ENCODE measurements at regions not wholly inside any gene's neighbourhood (a gene's known extent, or its start where the extent isn't known, plus 50 kb on each side); places are given as distances from the start of the nearest gene placed in this dataset.

DNA sequence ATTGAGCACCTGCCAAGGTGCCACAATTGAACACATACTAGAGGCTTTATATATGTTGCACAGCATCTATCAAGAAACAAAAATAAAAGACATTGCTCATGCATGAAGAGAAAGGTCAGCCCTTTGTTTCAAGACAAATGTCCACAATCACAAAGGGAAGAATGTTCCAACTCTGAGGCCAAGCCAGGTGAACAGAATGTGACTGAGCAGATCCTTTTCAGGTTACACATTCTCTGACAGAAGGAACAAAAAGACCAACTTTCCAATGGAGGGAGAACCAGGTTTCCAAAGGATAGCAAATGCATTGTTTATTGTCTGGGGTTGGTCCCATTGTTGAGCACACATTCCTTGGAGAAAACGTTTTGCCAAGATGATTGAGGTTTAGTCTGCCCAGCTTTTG is 50.2 kb upstream of the FAM174B start:
- H3K36me3 ChIP-seq (ENCODE audit: control insufficient read depth in 2 of 2, insufficient read depth in 2 of 2, low read length in 2 of 2): no peaks in the 10 kb centered on the region
- H3K27me3 ChIP-seq (ENCODE audit: control insufficient read depth in 2 of 2, insufficient read depth in 2 of 2, low read length in 2 of 2): no peaks in the 10 kb centered on the region
- no peaks in the 10 kb centered on the region for H3K4me1 ChIP-seq (ENCODE audit: control insufficient read depth in 2 of 2, insufficient read depth in 2 of 2, low read length in 2 of 2)
- no peaks in the 10 kb centered on the region for H3K9me3 ChIP-seq (ENCODE audit: control insufficient read depth in 2 of 2, low read length in 2 of 2)
- no peak overlapping the region for H3K4me3 ChIP-seq (ENCODE audit: low read length in 2 of 2)
- no peak overlapping the region for H3K27ac ChIP-seq (ENCODE audit: low read depth in 2 of 2, low read length in 2 of 2)
- no peak overlapping the region for H3K9ac ChIP-seq (ENCODE audit: low read depth in 1 of 2, low read length in 2 of 2)

DNA sequence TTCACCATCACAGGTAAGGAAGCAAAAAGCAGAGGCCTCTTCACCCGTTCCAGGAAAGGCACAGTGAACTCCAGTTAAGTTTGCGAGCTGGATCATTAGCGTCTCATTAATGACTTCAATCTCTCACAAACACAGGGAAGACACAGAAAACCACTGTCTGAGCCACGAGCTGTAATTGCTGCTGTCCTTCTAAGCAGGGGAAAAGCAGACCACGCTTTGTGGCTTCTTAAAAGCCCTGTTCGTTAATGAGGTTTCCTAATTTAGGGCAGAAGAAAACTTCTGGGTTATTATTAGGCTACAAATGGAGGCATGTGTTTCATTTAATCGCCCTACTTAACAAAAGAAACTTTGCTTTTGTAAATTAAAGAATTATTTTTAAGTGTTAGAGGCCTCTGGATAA is 50.6 kb upstream of the FAM174B start:
- H3K9me3 ChIP-seq (ENCODE audit: control insufficient read depth in 2 of 2, low read length in 2 of 2): no peaks in the 10 kb centered on the region
- H3K36me3 ChIP-seq (ENCODE audit: control insufficient read depth in 2 of 2, insufficient read depth in 2 of 2, low read length in 2 of 2): no peaks in the 10 kb centered on the region
- no peaks in the 10 kb centered on the region for H3K4me1 ChIP-seq (ENCODE audit: control insufficient read depth in 2 of 2, insufficient read depth in 2 of 2, low read length in 2 of 2)
- H3K9ac ChIP-seq (ENCODE audit: low read depth in 1 of 2, low read length in 2 of 2): no peak overlapping the region
- H3K27ac ChIP-seq (ENCODE audit: low read depth in 2 of 2, low read length in 2 of 2): no peak overlapping the region
- no peaks in the 10 kb centered on the region for H3K27me3 ChIP-seq (ENCODE audit: control insufficient read depth in 2 of 2, insufficient read depth in 2 of 2, low read length in 2 of 2)
- H3K4me3 ChIP-seq (ENCODE audit: low read length in 2 of 2): no peak overlapping the region

GRCh38 chr15:92707880-92708551 is 52.4 kb upstream of the FAM174B start:
- Histone ChIP-seq H3K4me1 (ENCODE audit: control insufficient read depth in 2 of 2, insufficient read depth in 2 of 2, low read length in 2 of 2) (no peaks in the 10 kb centered on the region), H3K9me3 (ENCODE audit: control insufficient read depth in 2 of 2, low read length in 2 of 2) (no peaks in the 10 kb centered on the region), H3K36me3 (ENCODE audit: control insufficient read depth in 2 of 2, insufficient read depth in 2 of 2, low read length in 2 of 2) (no peaks in the 10 kb centered on the region), H3K27me3 (ENCODE audit: control insufficient read depth in 2 of 2, insufficient read depth in 2 of 2, low read length in 2 of 2) (no peaks in the 10 kb centered on the region), H3K4me3 (ENCODE audit: low read length in 2 of 2) (no peak overlapping the region), H3K9ac (ENCODE audit: low read depth in 1 of 2, low read length in 2 of 2) (no peak overlapping the region), H3K27ac (ENCODE audit: low read depth in 2 of 2, low read length in 2 of 2) (no peak overlapping the region)

DNA sequence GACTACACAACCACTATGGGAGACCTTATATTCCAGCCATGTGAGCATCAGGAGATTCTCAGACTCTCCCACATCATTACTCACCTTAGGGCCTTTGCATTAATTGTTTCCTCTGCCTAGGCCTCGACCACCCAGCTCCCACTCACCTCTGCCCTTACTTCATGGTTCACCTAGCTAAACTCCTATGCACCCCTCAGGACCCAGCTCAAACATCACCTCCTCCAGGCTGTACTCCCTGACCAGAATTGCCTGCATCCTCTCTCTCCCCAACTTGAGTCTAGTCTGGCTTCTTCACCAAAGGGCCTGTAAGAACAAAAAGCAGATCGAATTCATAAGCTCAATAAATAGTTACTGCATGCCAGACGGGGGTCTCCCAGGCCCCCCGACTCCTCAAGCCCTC is 53.1 kb upstream of the FAM174B start:
- Histone ChIP-seq H3K27me3 (ENCODE audit: control insufficient read depth in 2 of 2, insufficient read depth in 2 of 2, low read length in 2 of 2) (peaks cover 0 to 2% of the 10 kb centered on the region in 2 donors), H3K27ac (ENCODE audit: low read depth in 2 of 2, low read length in 2 of 2) (no peak overlapping the region), H3K9ac (ENCODE audit: low read depth in 1 of 2, low read length in 2 of 2) (no peak overlapping the region), H3K4me1 (ENCODE audit: control insufficient read depth in 2 of 2, insufficient read depth in 2 of 2, low read length in 2 of 2) (no peaks in the 10 kb centered on the region), H3K9me3 (ENCODE audit: control insufficient read depth in 2 of 2, low read length in 2 of 2) (no peaks in the 10 kb centered on the region), H3K4me3 (ENCODE audit: low read length in 2 of 2) (no peak overlapping the region), H3K36me3 (ENCODE audit: control insufficient read depth in 2 of 2, insufficient read depth in 2 of 2, low read length in 2 of 2) (no peaks in the 10 kb centered on the region)

- Histone ChIP-seq H3K27me3 (ENCODE audit: control insufficient read depth in 2 of 2, insufficient read depth in 2 of 2, low read length in 2 of 2) (peaks cover 0 to 2% of the 10 kb centered on the region in 2 donors), H3K9ac (ENCODE audit: low read depth in 1 of 2, low read length in 2 of 2) (no peak overlapping the region), H3K4me3 (ENCODE audit: low read length in 2 of 2) (no peak overlapping the region), H3K36me3 (ENCODE audit: control insufficient read depth in 2 of 2, insufficient read depth in 2 of 2, low read length in 2 of 2) (no peaks in the 10 kb centered on the region), H3K27ac (ENCODE audit: low read depth in 2 of 2, low read length in 2 of 2) (no peak overlapping the region), H3K9me3 (ENCODE audit: control insufficient read depth in 2 of 2, low read length in 2 of 2) (no peaks in the 10 kb centered on the region), H3K4me1 (ENCODE audit: control insufficient read depth in 2 of 2, insufficient read depth in 2 of 2, low read length in 2 of 2) (peaks cover 3% of the 10 kb centered on the region in 2 donors)
These were observed 53.7 kb upstream of the FAM174B start for GRCh38 chr15:92709110-92709790.

- Histone ChIP-seq H3K4me3 (ENCODE audit: low read length in 2 of 2) (no peak overlapping the region), H3K4me1 (ENCODE audit: control insufficient read depth in 2 of 2, insufficient read depth in 2 of 2, low read length in 2 of 2) (peaks cover 4 to 5% of the 10 kb centered on the region in 2 donors), H3K36me3 (ENCODE audit: control insufficient read depth in 2 of 2, insufficient read depth in 2 of 2, low read length in 2 of 2) (no peaks in the 10 kb centered on the region)
These were observed 55.9 kb upstream of the FAM174B start for GRCh38 chr15:92711457-92711831.

GRCh38 chr15:92714077-92714476 is 58.5 kb upstream of the FAM174B start:
- Histone ChIP-seq H3K9ac (ENCODE audit: low read depth in 1 of 2, low read length in 2 of 2) (peak overlapping the region in 1 of 2 donors; percentile 69), H3K4me3 (ENCODE audit: low read length in 2 of 2) (peak overlapping the region; percentile 65 to 72), H3K36me3 (ENCODE audit: control insufficient read depth in 2 of 2, insufficient read depth in 2 of 2, low read length in 2 of 2) (no peaks in the 10 kb centered on the region), H3K9me3 (ENCODE audit: control insufficient read depth in 2 of 2, low read length in 2 of 2) (no peaks in the 10 kb centered on the region), H3K4me1 (ENCODE audit: control insufficient read depth in 2 of 2, insufficient read depth in 2 of 2, low read length in 2 of 2) (peaks cover 4 to 5% of the 10 kb centered on the region in 2 donors), H3K27ac (ENCODE audit: low read depth in 2 of 2, low read length in 2 of 2) (peak overlapping the region; percentile 58 to 67), H3K27me3 (ENCODE audit: control insufficient read depth in 2 of 2, insufficient read depth in 2 of 2, low read length in 2 of 2) (peaks cover 0 to 6% of the 10 kb centered on the region in 2 donors)

More at GRCh38 chr15:92711457-92711831, 55.9 kb upstream of the FAM174B start:
- no peak overlapping the region for H3K27ac ChIP-seq (ENCODE audit: low read depth in 2 of 2, low read length in 2 of 2)
- peaks cover 0 to 6% of the 10 kb centered on the region in 2 donors for H3K27me3 ChIP-seq (ENCODE audit: control insufficient read depth in 2 of 2, insufficient read depth in 2 of 2, low read length in 2 of 2)
- no peaks in the 10 kb centered on the region for H3K9me3 ChIP-seq (ENCODE audit: control insufficient read depth in 2 of 2, low read length in 2 of 2)
- no peak overlapping the region for H3K9ac ChIP-seq (ENCODE audit: low read depth in 1 of 2, low read length in 2 of 2)

GRCh38 chr15:92714477-92715401 is 59.2 kb upstream of the FAM174B start:
- Histone ChIP-seq H3K4me1 (ENCODE audit: control insufficient read depth in 2 of 2, insufficient read depth in 2 of 2, low read length in 2 of 2) (peaks cover 4 to 5% of the 10 kb centered on the region in 2 donors), H3K36me3 (ENCODE audit: control insufficient read depth in 2 of 2, insufficient read depth in 2 of 2, low read length in 2 of 2) (no peaks in the 10 kb centered on the region), H3K9me3 (ENCODE audit: control insufficient read depth in 2 of 2, low read length in 2 of 2) (no peaks in the 10 kb centered on the region), H3K9ac (ENCODE audit: low read depth in 1 of 2, low read length in 2 of 2) (peak overlapping the region in 1 of 2 donors; percentile 69), H3K27ac (ENCODE audit: low read depth in 2 of 2, low read length in 2 of 2) (peak overlapping the region; percentile 58 to 67), H3K27me3 (ENCODE audit: control insufficient read depth in 2 of 2, insufficient read depth in 2 of 2, low read length in 2 of 2) (peaks cover 0 to 6% of the 10 kb centered on the region in 2 donors), H3K4me3 (ENCODE audit: low read length in 2 of 2) (peak overlapping the region; percentile 65 to 72)

GRCh38 chr15:92715758-92716157 is 60.2 kb upstream of the FAM174B start:
- no peak overlapping the region for H3K9ac ChIP-seq (ENCODE audit: low read depth in 1 of 2, low read length in 2 of 2)
- H3K27me3 ChIP-seq (ENCODE audit: control insufficient read depth in 2 of 2, insufficient read depth in 2 of 2, low read length in 2 of 2): peaks cover 0 to 6% of the 10 kb centered on the region in 2 donors
- H3K4me3 ChIP-seq (ENCODE audit: low read length in 2 of 2): no peak overlapping the region
- no peaks in the 10 kb centered on the region for H3K9me3 ChIP-seq (ENCODE audit: control insufficient read depth in 2 of 2, low read length in 2 of 2)
- H3K36me3 ChIP-seq (ENCODE audit: control insufficient read depth in 2 of 2, insufficient read depth in 2 of 2, low read length in 2 of 2): no peaks in the 10 kb centered on the region
- H3K4me1 ChIP-seq (ENCODE audit: control insufficient read depth in 2 of 2, insufficient read depth in 2 of 2, low read length in 2 of 2): peaks cover 4 to 5% of the 10 kb centered on the region in 2 donors
- H3K27ac ChIP-seq (ENCODE audit: low read depth in 2 of 2, low read length in 2 of 2): no peak overlapping the region

- no peak overlapping the region for H3K27ac ChIP-seq (ENCODE audit: low read depth in 2 of 2, low read length in 2 of 2)
- peaks cover 3 to 4% of the 10 kb centered on the region in 2 donors for H3K4me1 ChIP-seq (ENCODE audit: control insufficient read depth in 2 of 2, insufficient read depth in 2 of 2, low read length in 2 of 2)
- H3K9ac ChIP-seq (ENCODE audit: low read depth in 1 of 2, low read length in 2 of 2): no peak overlapping the region
- H3K9me3 ChIP-seq (ENCODE audit: control insufficient read depth in 2 of 2, low read length in 2 of 2): no peaks in the 10 kb centered on the region
- H3K36me3 ChIP-seq (ENCODE audit: control insufficient read depth in 2 of 2, insufficient read depth in 2 of 2, low read length in 2 of 2): no peaks in the 10 kb centered on the region
- no peak overlapping the region for H3K4me3 ChIP-seq (ENCODE audit: low read length in 2 of 2)
- peaks cover 0 to 4% of the 10 kb centered on the region in 2 donors for H3K27me3 ChIP-seq (ENCODE audit: control insufficient read depth in 2 of 2, insufficient read depth in 2 of 2, low read length in 2 of 2)
These were observed 63.4 kb upstream of the FAM174B start for GRCh38 chr15:92719021-92719420.

Data from mucosa of rectum (tissue), 2 donors.